K562 (cell line): ENCODE measurements at regions not wholly inside any gene's neighbourhood (a gene's known extent, or its start where the extent isn't known, plus 50 kb on each side); places are given as distances from the start of the nearest gene placed in this dataset.

Source experiments
- ATAC-seq: fragments of 200-7000 bp; cut with Tn5 transposase; 3 replicates; pipeline ENCODE4 v1.9.1; 2020; ENCODE audit warnings: moderate library complexity
- BruUV-seq: library from RNA; stranded (reverse); fragments of 400-500 nt; replicated peaks from 2 replicates; lab custom pipeline; 2021; lab: Mats Ljungman, UMichigan
- CTCF ChIA-PET: fragments of 300-600 bp; formaldehyde crosslinking; extraction: SDS; loops from one replicate; lab custom pipeline; 2021; ENCODE audit warnings: low intra/inter-chr PET ratio; lab: Yijun Ruan, JAX
- POLR2A ChIA-PET: fragments of 300-600, 350-650 bp; sonication (Branson Sonifier 250); formaldehyde crosslinking; extraction: SDS; loops from one replicate; lab custom pipeline; 2021; ENCODE audit warnings: antibody characterized with exemption, inconsistent platforms; lab: Yijun Ruan, JAX
- DNase-seq, 4 experiments: peaks; one replicate each; pipeline versions ENCODE4 v3.0.0 to v3.0.0-alpha.2; 2011 to 2018; ENCODE audit warnings: low spot score in 3 of 4, mixed read lengths in 3 of 4; ENCODE audit errors: extremely low read depth in 1 of 4
- FAIRE-seq: peaks from 2 replicates; lab custom pipeline; 2011; peaks lifted over from hg19 to GRCh38; lab: Jason Lieb, UNC
- H2AFZ ChIP-seq: 2 replicates; pipeline ENCODE4 v1.6.0; 2011; ENCODE audit warnings: low read depth, low read length, control low read depth, inconsistent platforms
- H3K27ac ChIP-seq: fragments of 200-600 bp; 3 replicates; pipeline ENCODE4 v1.8.0; 2011; ENCODE audit warnings: low read depth, mild to moderate bottlenecking, control low read depth, inconsistent platforms, low read length, moderate library complexity, mixed read lengths; ENCODE audit errors: extremely low read depth
- H3K27me3 ChIP-seq, 2 experiments: fragments of 300-600 bp in 1 of 2; 2 replicates in 1 of 2; 3 replicates in 1 of 2; pipeline versions ENCODE4 v1.6.0 to v1.8.0; 2011; ENCODE audit warnings: inconsistent platforms in 2 of 2, low read length in 2 of 2, mild to moderate bottlenecking in 1 of 2, mixed read lengths in 1 of 2, moderate library complexity in 1 of 2; ENCODE audit not compliant: control insufficient read depth in 2 of 2, insufficient read depth in 2 of 2
- H3K36me3 ChIP-seq: fragments of 300-600 bp; 3 replicates; pipeline ENCODE4 v1.8.0; 2011; ENCODE audit warnings: mild to moderate bottlenecking, low read length, inconsistent platforms; ENCODE audit not compliant: control insufficient read depth, insufficient read depth
- H3K4me1 ChIP-seq, 2 experiments: fragments of 200-600 bp in 1 of 2; replicated peaks in 1 of 2; 2 replicates in 1 of 2; 3 replicates in 1 of 2; pipeline versions ENCODE4 v1.5.1 to v1.8.0; 2011; ENCODE audit warnings: inconsistent platforms in 2 of 2, low read length in 2 of 2, mild to moderate bottlenecking in 1 of 2, mixed read lengths in 1 of 2, moderate library complexity in 1 of 2; ENCODE audit not compliant: control insufficient read depth in 2 of 2, insufficient read depth in 2 of 2
- H3K4me2 ChIP-seq: 2 replicates; pipeline ENCODE4 v1.6.1; 2011; ENCODE audit warnings: low read length, control low read depth, inconsistent platforms, mixed read lengths; ENCODE audit not compliant: insufficient read depth
- H3K4me3 ChIP-seq: fragments of 200-600 bp; sonication (generic), shearing (Covaris generic); 2 replicates; pipeline ENCODE4 v1.5.1; 2016; ENCODE audit warnings: control low read depth, inconsistent platforms
- H3K79me2 ChIP-seq: fragments of 200-600 bp; 3 replicates; pipeline ENCODE4 v1.8.0; 2011; ENCODE audit warnings: low read length, inconsistent platforms; ENCODE audit not compliant: control insufficient read depth, insufficient read depth
- H3K9ac ChIP-seq, 2 experiments: 2 replicates each; pipeline versions ENCODE4 v1.6.0 to v1.6.1; 2011; ENCODE audit warnings: low read depth in 2 of 2, low read length in 2 of 2, control low read depth in 1 of 2, inconsistent platforms in 1 of 2, mild to moderate bottlenecking in 1 of 2, mixed read lengths in 1 of 2; ENCODE audit not compliant: insufficient read depth in 1 of 2
- H3K9me1 ChIP-seq: one replicate; pipeline ENCODE4 v1.6.0; 2011; ENCODE audit warnings: inconsistent platforms, mild to moderate bottlenecking, low read length, moderate library complexity; ENCODE audit not compliant: control insufficient read depth, insufficient read depth
- H3K9me3 ChIP-seq: replicated peaks from 2 replicates; pipeline ENCODE4 v1.5.1; 2011; ENCODE audit warnings: low read depth, low read length, inconsistent platforms; ENCODE audit not compliant: control insufficient read depth, insufficient read depth
- H4K20me1 ChIP-seq: replicated peaks from 2 replicates; pipeline ENCODE4 v1.6.1; 2011; ENCODE audit warnings: low read length, inconsistent platforms, mixed read lengths; ENCODE audit not compliant: control insufficient read depth, insufficient read depth
- ARID4B ChIP-seq: sonication (generic); formaldehyde crosslinking; IDR thresholded peaks from 2 replicates; pipeline ENCODE4 v1.8.0; 2022; ENCODE audit warnings: mild to moderate bottlenecking, missing genetic modification reagents
- CBFA2T3 ChIP-seq: fragments of 450-650 bp; IDR thresholded peaks from 2 replicates; pipeline ENCODE4 v1.6.1; 2017
- CCAR2 ChIP-seq: fragments of 200-400 bp; formaldehyde crosslinking; IDR thresholded peaks from 2 replicates; pipeline ENCODE4 v1.6.1; 2017; ENCODE audit warnings: mild to moderate bottlenecking, low read depth, low read length
- CHCHD3 ChIP-seq: fragments of 250-450 bp; sonication (Bioruptor Pico); IDR thresholded peaks from 2 replicates; pipeline ENCODE4 v2.1.2; 2022; ENCODE audit warnings: mild to moderate bottlenecking
- HINFP ChIP-seq: fragments of 450-650 bp; conservative IDR thresholded peaks from 2 replicates; pipeline ENCODE4 v1.6.1; 2016; ENCODE audit warnings: missing genetic modification characterization, low read depth, mild to moderate bottlenecking, control low read depth, missing compliant biosample characterization
- OTX1 ChIP-seq: fragments of 450-650 bp; formaldehyde crosslinking; IDR thresholded peaks from 2 replicates; pipeline ENCODE4 v1.4.0; 2022; ENCODE audit warnings: mild to moderate bottlenecking
- PPARD ChIP-seq: fragments of 250-450 bp; sonication (Bioruptor Pico); IDR thresholded peaks from 2 replicates; pipeline ENCODE4 v1.8.0; 2022; ENCODE audit warnings: inconsistent platforms, mild to moderate bottlenecking, moderate library complexity
- PURB ChIP-seq: sonication (generic); formaldehyde crosslinking; IDR thresholded peaks from 2 replicates; pipeline ENCODE4 v1.9.0; 2021; ENCODE audit warnings: low read depth, mild to moderate bottlenecking, missing genetic modification reagents
- SFPQ ChIP-seq: fragments of 200-400 bp; formaldehyde crosslinking; IDR thresholded peaks from 2 replicates; pipeline ENCODE4 v1.6.1; 2017; ENCODE audit warnings: mild to moderate bottlenecking, low read depth, low read length, moderate library complexity
- SMAD4 ChIP-seq: fragments of 250-450 bp; sonication (Bioruptor Pico); conservative IDR thresholded peaks from 2 replicates; pipeline ENCODE4 v1.8.0; 2021; ENCODE audit warnings: inconsistent platforms, mild to moderate bottlenecking, moderate library complexity
- ZNF224 ChIP-seq: sonication (generic); formaldehyde crosslinking; IDR thresholded peaks from 2 replicates; pipeline ENCODE4 v1.8.0; 2022; ENCODE audit warnings: mild to moderate bottlenecking, missing genetic modification reagents
- ZNF311 ChIP-seq: fragments of 250-450 bp; sonication (Bioruptor Pico); IDR thresholded peaks from 2 replicates; pipeline ENCODE4 v1.4.0; 2020; ENCODE audit warnings: mild to moderate bottlenecking, moderate library complexity
- ZNF511 ChIP-seq: sonication (generic); formaldehyde crosslinking; IDR thresholded peaks from 2 replicates; pipeline ENCODE4 v1.8.0; 2022; ENCODE audit warnings: mild to moderate bottlenecking, missing genetic modification reagents
- ZNF75A ChIP-seq: fragments of 450-650 bp; formaldehyde crosslinking; IDR thresholded peaks from 2 replicates; pipeline ENCODE4 v1.4.0; 2020; ENCODE audit warnings: mild to moderate bottlenecking
- WGBS: fragments of 100-300 bp; shearing (Covaris generic); methylation state at CpG from one replicate; pipeline ENCODE4 v1.1.6; 2016; ENCODE audit warnings: low coverage, mixed read lengths; ENCODE audit not compliant: insufficient coverage; ENCODE audit errors: missing lambda C conversion rate; 5-methylcytosine and 5-hydroxymethylcytosine counted together
- in situ Hi-C: fragments of 300-500 bp; cut with MboI; formaldehyde crosslinking; loops from 4 replicates; pipeline ENCODE4 v1.15.0; 2018; ENCODE audit warnings: inconsistent platforms, mixed read lengths
- intact Hi-C: fragments of 100-400 bp; cut with micrococcal nuclease; formaldehyde crosslinking; loops from 2 replicates; pipeline ENCODE4 v1.14.2; 2022

- Histone ChIP-seq H3K36me3 (no peaks in the 10 kb centered on the region), H3K27me3 (no peaks in the 10 kb centered on the region), H3K79me2 (no peaks in the 10 kb centered on the region), H3K9me3 (no peaks in the 10 kb centered on the region), H3K27ac (no peak overlapping the region), H3K9ac (no peak overlapping the region), H3K4me2 (no peak overlapping the region), H4K20me1 (no peaks in the 10 kb centered on the region), H2AFZ (no peak overlapping the region), H3K4me3 (no peak overlapping the region), H3K4me1 (no peaks in the 10 kb centered on the region), H3K9me1 (no peaks in the 10 kb centered on the region)
- TF ChIP-seq PURB, result no peak
- TF ChIP-seq SMAD4, result no peak
- no peak for TF ChIP-seq CHCHD3 (CRISPR knock-in tag)
- TF ChIP-seq SFPQ, result no peak
- no peak for TF ChIP-seq PPARD (CRISPR knock-in tag)
- TF ChIP-seq OTX1 (CRISPR knock-in tag), result no peak
- no peak for TF ChIP-seq ZNF511 (CRISPR knock-in tag)
- no peak for TF ChIP-seq ZNF75A (CRISPR knock-in tag)
- TF ChIP-seq ZNF311 (CRISPR knock-in tag), result no peak
- no peak for TF ChIP-seq CBFA2T3
- TF ChIP-seq CCAR2, result no peak
- TF ChIP-seq ARID4B (CRISPR knock-in tag), result no peak
- TF ChIP-seq ZNF224 (CRISPR knock-in tag), result no peak
- no peak for TF ChIP-seq HINFP (tag)
- no peak for ATAC-seq
- DNase-seq, result no peak
- BruUV-seq, result no TSS peak
- in situ Hi-C loops (no loop called here), intact Hi-C loops (no loop called here)
- POLR2A ChIA-PET, result no interaction called here
- no peak for FAIRE-seq
- CTCF ChIA-PET, result no interaction called here
- WGBS, result 20% methylated on average over 2 of the region's 2 CpGs
Measured at GRCh38 chr7:84627250-84627649, 432.7 kb upstream of the SEMA3A start.
